K562 (cell line): ENCODE measurements at regions not wholly inside any gene's neighbourhood (a gene's known extent, or its start where the extent isn't known, plus 50 kb on each side); places are given as distances from the start of the nearest gene placed in this dataset.

Source experiments
- ARNT ChIP-seq, 2 experiments: fragments of 450-650 bp; IDR thresholded peaks; 2 replicates each; pipeline ENCODE4 v1.6.1; 2016; ENCODE audit warnings: mild to moderate bottlenecking in 1 of 2
- CCNT2 ChIP-seq: IDR thresholded peaks from 2 replicates; pipeline ENCODE4 v1.6.1; 2011; ENCODE audit warnings: borderline replicate concordance, low read depth, mild to moderate bottlenecking, moderate library complexity, mixed read lengths, low read length; ENCODE audit not compliant: insufficient read length; ENCODE audit errors: extremely low read depth
- JUN ChIP-seq, 2 experiments: sonication (generic) in 1 of 2; formaldehyde crosslinking in 1 of 2; IDR thresholded peaks; 2 replicates each; pipeline versions ENCODE4 v1.6.1 to v1.8.0; 2012 to 2022; ENCODE audit warnings: borderline replicate concordance in 2 of 2, mild to moderate bottlenecking in 2 of 2, improper control_type of control experiment in 1 of 2, low read depth in 1 of 2, low read length in 1 of 2, missing genetic modification reagents in 1 of 2
- RBM15 ChIP-seq: fragments of 200-400 bp; formaldehyde crosslinking; IDR thresholded peaks from 2 replicates; pipeline ENCODE4 v1.6.1; 2018; ENCODE audit warnings: mild to moderate bottlenecking, low read length, moderate library complexity; ENCODE audit not compliant: insufficient read depth
- SRSF3 ChIP-seq: fragments of 200-400 bp; formaldehyde crosslinking; IDR thresholded peaks from 2 replicates; pipeline ENCODE4 v1.6.1; 2016; ENCODE audit warnings: mild to moderate bottlenecking, low read length, moderate library complexity; ENCODE audit not compliant: insufficient read depth
- ZNF184 ChIP-seq: sonication (generic); formaldehyde crosslinking; IDR thresholded peaks from 2 replicates; pipeline ENCODE4 v1.5.0; 2020; ENCODE audit warnings: missing genetic modification reagents
- ZNF79 ChIP-seq: fragments of 250-450 bp; sonication (Bioruptor Pico); IDR thresholded peaks from 2 replicates; pipeline ENCODE4 v1.4.0; 2020; ENCODE audit warnings: low read depth, mild to moderate bottlenecking, moderate library complexity
- TF ChIP-seq, protein P1 (sequence below), 2 experiments: fragments of 450-650 bp; conservative IDR thresholded peaks; 2 replicates each; pipeline ENCODE4 v1.6.1; 2017; ENCODE audit warnings: mild to moderate bottlenecking in 2 of 2, moderate library complexity in 2 of 2

GRCh38 chr5:9786380-9787360 lies 156.5 kb upstream of the TAS2R1 start (continued):
- TF ChIP-seq CCNT2 = no peak
- TF ChIP-seq ARNT (IDR thresholded peaks at IDR 0.05) = no peak
- TF ChIP-seq, protein P1, sequence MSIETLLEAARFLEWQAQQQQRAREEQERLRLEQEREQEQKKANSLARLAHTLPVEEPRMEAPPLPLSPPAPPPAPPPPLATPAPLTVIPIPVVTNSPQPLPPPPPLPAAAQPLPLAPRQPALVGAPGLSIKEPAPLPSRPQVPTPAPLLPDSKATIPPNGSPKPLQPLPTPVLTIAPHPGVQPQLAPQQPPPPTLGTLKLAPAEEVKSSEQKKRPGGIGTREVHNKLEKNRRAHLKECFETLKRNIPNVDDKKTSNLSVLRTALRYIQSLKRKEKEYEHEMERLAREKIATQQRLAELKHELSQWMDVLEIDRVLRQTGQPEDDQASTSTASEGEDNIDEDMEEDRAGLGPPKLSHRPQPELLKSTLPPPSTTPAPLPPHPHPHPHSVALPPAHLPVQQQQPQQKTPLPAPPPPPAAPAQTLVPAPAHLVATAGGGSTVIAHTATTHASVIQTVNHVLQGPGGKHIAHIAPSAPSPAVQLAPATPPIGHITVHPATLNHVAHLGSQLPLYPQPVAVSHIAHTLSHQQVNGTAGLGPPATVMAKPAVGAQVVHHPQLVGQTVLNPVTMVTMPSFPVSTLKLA (conservative IDR thresholded peaks at IDR 0.05) = no peak
- no peak for TF ChIP-seq ZNF79 (CRISPR knock-in tag)
- no peak for TF ChIP-seq RBM15
- TF ChIP-seq JUN (IDR thresholded peaks at IDR 0.05; ENCODE audit: borderline replicate concordance, low read depth, low read length) = no peak
- no peak for TF ChIP-seq JUN (CRISPR knock-in tag; IDR thresholded peaks at IDR 0.05; ENCODE audit: borderline replicate concordance)
- TF ChIP-seq ZNF184 = no peak
- no peak for TF ChIP-seq SRSF3
